H7 (cell line): ENCODE measurements at regions not wholly inside any gene's neighbourhood (a gene's known extent, or its start where the extent isn't known, plus 50 kb on each side); places are given as distances from the start of the nearest gene placed in this dataset.
A peak's percentile ranks its signal among the peaks of the same experiment; 100 is the strongest.

ENCODE experiments used
- DNase-seq: peaks from one replicate; pipeline ENCODE4 v3.0.0; 2012
- H3K27me3 ChIP-seq: 2 replicates; pipeline ENCODE4 v1.6.0; 2011; ENCODE audit warnings: mild to moderate bottlenecking, low read length; ENCODE audit not compliant: control insufficient read depth, insufficient read depth
- H3K36me3 ChIP-seq: replicated peaks from 2 replicates; pipeline ENCODE4 v1.5.1; 2011; ENCODE audit warnings: low read length; ENCODE audit not compliant: control insufficient read depth, insufficient read depth
- H3K4me3 ChIP-seq: 2 replicates; pipeline ENCODE4 v1.5.1; 2011; ENCODE audit warnings: low read depth, mild to moderate bottlenecking, control low read depth, low read length, moderate library complexity; ENCODE audit not compliant: insufficient read depth

GRCh38 chr15:31570591-31570990 lies 244.0 kb downstream of the KLF13 start:
- no peaks in the 10 kb centered on the region for H3K27me3 ChIP-seq
- H3K4me3 ChIP-seq, result no peak overlapping the region
- no peaks in the 10 kb centered on the region for H3K36me3 ChIP-seq
- DNase-seq, result no peak

GRCh38 chr15:31571676-31572075 lies 245.0 kb downstream of the KLF13 start:
- DNase-seq, result no peak
- no peak overlapping the region for H3K4me3 ChIP-seq
- no peaks in the 10 kb centered on the region for H3K36me3 ChIP-seq
- no peaks in the 10 kb centered on the region for H3K27me3 ChIP-seq

- H3K36me3 ChIP-seq, result no peaks in the 10 kb centered on the region
- H3K4me3 ChIP-seq, result no peak overlapping the region
- no peaks in the 10 kb centered on the region for H3K27me3 ChIP-seq
- no peak for DNase-seq
Measured at GRCh38 chr15:31573759-31574158, 247.1 kb downstream of the KLF13 start.

- Histone ChIP-seq H3K36me3 (no peaks in the 10 kb centered on the region), H3K4me3 (no peak overlapping the region), H3K27me3 (no peaks in the 10 kb centered on the region)
- no peak for DNase-seq
Measured at GRCh38 chr15:31574766-31575165, 248.1 kb downstream of the KLF13 start.

GRCh38 chr15:31577108-31577507 lies 250.5 kb downstream of the KLF13 start:
- no peak for DNase-seq
- H3K4me3 ChIP-seq, result no peak overlapping the region
- no peaks in the 10 kb centered on the region for H3K36me3 ChIP-seq
- H3K27me3 ChIP-seq, result no peaks in the 10 kb centered on the region

GRCh38 chr15:31579282-31579681 lies 252.6 kb downstream of the KLF13 start:
- Histone ChIP-seq H3K4me3 (no peak overlapping the region), H3K27me3 (no peaks in the 10 kb centered on the region), H3K36me3 (no peaks in the 10 kb centered on the region)
- no peak for DNase-seq

GRCh38 chr15:31579976-31580375 lies 253.3 kb downstream of the KLF13 start:
- no peak overlapping the region for H3K4me3 ChIP-seq
- DNase-seq, result no peak
- no peaks in the 10 kb centered on the region for H3K27me3 ChIP-seq
- H3K36me3 ChIP-seq, result no peaks in the 10 kb centered on the region

GRCh38 chr15:31584195-31584594 lies 257.6 kb downstream of the KLF13 start:
- DNase-seq, result no peak
- no peaks in the 10 kb centered on the region for H3K36me3 ChIP-seq
- H3K4me3 ChIP-seq, result no peak overlapping the region
- H3K27me3 ChIP-seq, result no peaks in the 10 kb centered on the region

GRCh38 chr15:31585240-31585639 lies 258.6 kb downstream of the KLF13 start:
- Histone ChIP-seq H3K36me3 (no peaks in the 10 kb centered on the region), H3K27me3 (no peaks in the 10 kb centered on the region), H3K4me3 (no peak overlapping the region)
- no peak for DNase-seq

GRCh38 chr15:31586841-31587240 lies 260.2 kb downstream of the KLF13 start:
- Histone ChIP-seq H3K4me3 (no peak overlapping the region), H3K27me3 (no peaks in the 10 kb centered on the region), H3K36me3 (no peaks in the 10 kb centered on the region)
- no peak for DNase-seq

- Histone ChIP-seq H3K4me3 (no peak overlapping the region), H3K27me3 (no peaks in the 10 kb centered on the region), H3K36me3 (no peaks in the 10 kb centered on the region)
- DNase-seq, result no peak
Measured at GRCh38 chr15:31587583-31587982, 260.9 kb downstream of the KLF13 start.

- H3K27me3 ChIP-seq, result no peaks in the 10 kb centered on the region
- H3K36me3 ChIP-seq, result no peaks in the 10 kb centered on the region
- DNase-seq, result no peak
- H3K4me3 ChIP-seq, result no peak overlapping the region
Measured at GRCh38 chr15:31590609-31591008, 264.0 kb downstream of the KLF13 start.

GRCh38 chr15:31591908-31592307 lies 265.3 kb downstream of the KLF13 start:
- no peak overlapping the region for H3K4me3 ChIP-seq
- H3K27me3 ChIP-seq, result no peaks in the 10 kb centered on the region
- no peak for DNase-seq
- no peaks in the 10 kb centered on the region for H3K36me3 ChIP-seq

- no peaks in the 10 kb centered on the region for H3K36me3 ChIP-seq
- no peak for DNase-seq
Measured at GRCh38 chr15:31597466-31597865, 270.8 kb downstream of the KLF13 start.

GRCh38 chr15:31598620-31599019 lies 272.0 kb downstream of the KLF13 start:
- DNase-seq, result no peak
- Histone ChIP-seq H3K27me3 (no peaks in the 10 kb centered on the region), H3K36me3 (no peaks in the 10 kb centered on the region), H3K4me3 (no peak overlapping the region)

More at GRCh38 chr15:31597466-31597865, 270.8 kb downstream of the KLF13 start:
- H3K4me3 ChIP-seq, result no peak overlapping the region
- no peaks in the 10 kb centered on the region for H3K27me3 ChIP-seq

- no peaks in the 10 kb centered on the region for H3K27me3 ChIP-seq
- no peaks in the 10 kb centered on the region for H3K36me3 ChIP-seq
- DNase-seq, result peak; percentile 51
- H3K4me3 ChIP-seq, result no peak overlapping the region
Measured at GRCh38 chr15:31605467-31605931, 278.9 kb downstream of the KLF13 start.
